ENCODE measurements at regions not wholly inside any gene's neighbourhood (a gene's known extent, or its start where the extent isn't known, plus 50 kb on each side); places are given as distances from the start of the nearest gene placed in this dataset.

DNA sequence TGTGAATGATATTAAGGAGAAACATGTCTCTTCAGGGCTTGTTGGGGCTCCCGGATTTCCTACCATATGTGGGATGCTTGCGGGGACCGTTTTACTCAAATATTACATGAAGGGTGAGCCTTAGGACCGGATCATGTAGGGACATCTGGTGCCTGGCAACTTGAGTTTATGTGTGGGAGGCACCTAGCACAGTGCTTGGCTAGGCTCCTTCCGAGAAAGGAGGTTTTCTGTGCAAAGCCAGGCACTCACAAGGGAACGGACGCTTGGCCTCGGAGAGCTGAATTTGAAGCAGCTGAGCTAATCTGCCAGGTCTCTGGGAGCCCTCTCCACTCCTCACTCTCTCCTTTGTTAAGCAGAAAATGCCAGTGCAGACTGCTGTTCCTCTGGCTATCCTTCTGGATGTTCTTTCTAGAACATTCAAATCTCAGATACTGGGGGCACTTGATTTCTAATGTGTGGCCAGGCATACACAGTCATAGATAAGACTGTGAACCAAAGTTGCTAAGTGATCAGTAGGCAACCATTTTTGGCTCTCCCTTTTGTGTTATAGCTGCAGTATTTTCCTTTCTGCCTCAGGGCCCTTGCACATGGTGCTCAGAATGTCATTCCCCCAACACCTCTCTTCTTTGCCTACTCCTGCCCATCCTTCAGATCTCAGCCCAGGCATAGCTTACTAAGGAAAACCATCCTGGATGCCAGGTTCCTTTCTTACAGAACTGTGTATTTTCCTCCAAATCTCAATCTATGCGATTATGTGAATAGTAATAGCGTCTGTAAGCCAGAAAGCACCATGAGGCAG, 216.6 kb upstream of the CSF3R start:
- intact Hi-C loops (cut with micrococcal nuclease) (no loop called here), dilution Hi-C loops (cut with HindIII; ENCODE audit: low sequenced_read_pairs, unreplicated experiment) (no loop called here), in situ Hi-C loops (cut with MboI; ENCODE audit: low sequenced_read_pairs) (no loop called here)
- DNase-seq (no peak), ATAC-seq (ENCODE audit: low read depth) (no peak)
- H4K5ac ChIP-seq (ENCODE audit: low read depth, low read length) = no peak overlapping the region
- H3K4me1 ChIP-seq (ENCODE audit: control insufficient read depth, insufficient read depth, low read length) = no peaks in the 10 kb centered on the region
- H3K27ac ChIP-seq (ENCODE audit: insufficient read depth, low read length) = no peak overlapping the region
- no peak overlapping the region for H3K9ac ChIP-seq (ENCODE audit: low read depth, low read length)
- CTCF ChIA-PET = no interaction called here
- no peak overlapping the region for H3K56ac ChIP-seq (ENCODE audit: extremely low read depth, insufficient read depth, low read length)
- H3K36me3 ChIP-seq (ENCODE audit: control insufficient read depth, insufficient read depth, low read length) = no peaks in the 10 kb centered on the region
- H3K9me3 ChIP-seq (ENCODE audit: control insufficient read depth, insufficient read depth, low read length) = no peaks in the 10 kb centered on the region
- H2BK20ac ChIP-seq (ENCODE audit: low read depth, low read length) = no peak overlapping the region
- H4K8ac ChIP-seq (ENCODE audit: low read depth in 2 of 2, low read length in 2 of 2) = no peak overlapping the region
- H3K4me3 ChIP-seq (ENCODE audit: insufficient read depth, low read depth, low read length) = no peak overlapping the region
- H4K20me1 ChIP-seq (ENCODE audit: insufficient read depth, low read length) = no peaks in the 10 kb centered on the region
- no peak overlapping the region for H3K23ac ChIP-seq (ENCODE audit: low read depth, low read length)
- H3K9me1 ChIP-seq (ENCODE audit: insufficient read depth, low read length) = no peaks in the 10 kb centered on the region
- H2AK9ac ChIP-seq (replicated peaks; ENCODE audit: low read depth, low read length, poor library complexity) = no peak overlapping the region
- no peak overlapping the region for H4K91ac ChIP-seq (ENCODE audit: insufficient read depth, low read depth, low read length)
- POLR2A ChIA-PET (ENCODE audit: unreplicated experiment) = no interaction called here
- H3K27me3 ChIP-seq (ENCODE audit: control insufficient read depth, insufficient read depth, low read length) = no peaks in the 10 kb centered on the region
- no peak overlapping the region for H2AK5ac ChIP-seq (ENCODE audit: low read depth, low read length)
- H3K4ac ChIP-seq (ENCODE audit: low read depth, low read length) = no peak overlapping the region
- WGBS, 2 experiments (ENCODE audit: extremely low coverage in 2 of 2, insufficient read length in 1 of 2) = no CpG with 5 or more reads among the region's 10 CpGs
- no peak for TF ChIP-seq CHD1 (IDR thresholded peaks at IDR 0.05; ENCODE audit: low read depth, low read length)
- TF ChIP-seq RFX5 (IDR thresholded peaks at IDR 0.05; ENCODE audit: low read depth, low read length) = no peak
- TF ChIP-seq, protein P1, sequence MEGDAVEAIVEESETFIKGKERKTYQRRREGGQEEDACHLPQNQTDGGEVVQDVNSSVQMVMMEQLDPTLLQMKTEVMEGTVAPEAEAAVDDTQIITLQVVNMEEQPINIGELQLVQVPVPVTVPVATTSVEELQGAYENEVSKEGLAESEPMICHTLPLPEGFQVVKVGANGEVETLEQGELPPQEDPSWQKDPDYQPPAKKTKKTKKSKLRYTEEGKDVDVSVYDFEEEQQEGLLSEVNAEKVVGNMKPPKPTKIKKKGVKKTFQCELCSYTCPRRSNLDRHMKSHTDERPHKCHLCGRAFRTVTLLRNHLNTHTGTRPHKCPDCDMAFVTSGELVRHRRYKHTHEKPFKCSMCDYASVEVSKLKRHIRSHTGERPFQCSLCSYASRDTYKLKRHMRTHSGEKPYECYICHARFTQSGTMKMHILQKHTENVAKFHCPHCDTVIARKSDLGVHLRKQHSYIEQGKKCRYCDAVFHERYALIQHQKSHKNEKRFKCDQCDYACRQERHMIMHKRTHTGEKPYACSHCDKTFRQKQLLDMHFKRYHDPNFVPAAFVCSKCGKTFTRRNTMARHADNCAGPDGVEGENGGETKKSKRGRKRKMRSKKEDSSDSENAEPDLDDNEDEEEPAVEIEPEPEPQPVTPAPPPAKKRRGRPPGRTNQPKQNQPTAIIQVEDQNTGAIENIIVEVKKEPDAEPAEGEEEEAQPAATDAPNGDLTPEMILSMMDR (conservative IDR thresholded peaks at IDR 0.05; ENCODE audit: low read depth, low read length) = no peak
- TF ChIP-seq RCOR1 (IDR thresholded peaks at IDR 0.05; ENCODE audit: insufficient replicate concordance, low read length) = no peak
- no peak for TF ChIP-seq BHLHE40 (IDR thresholded peaks at IDR 0.05; ENCODE audit: low read depth, low read length)
- TF ChIP-seq RAD21 (IDR thresholded peaks at IDR 0.05; ENCODE audit: low read length) = no peak
- TF ChIP-seq POLR2A (IDR thresholded peaks at IDR 0.05; ENCODE audit: low read depth, low read length) = no peak
- TF ChIP-seq, protein P2, sequence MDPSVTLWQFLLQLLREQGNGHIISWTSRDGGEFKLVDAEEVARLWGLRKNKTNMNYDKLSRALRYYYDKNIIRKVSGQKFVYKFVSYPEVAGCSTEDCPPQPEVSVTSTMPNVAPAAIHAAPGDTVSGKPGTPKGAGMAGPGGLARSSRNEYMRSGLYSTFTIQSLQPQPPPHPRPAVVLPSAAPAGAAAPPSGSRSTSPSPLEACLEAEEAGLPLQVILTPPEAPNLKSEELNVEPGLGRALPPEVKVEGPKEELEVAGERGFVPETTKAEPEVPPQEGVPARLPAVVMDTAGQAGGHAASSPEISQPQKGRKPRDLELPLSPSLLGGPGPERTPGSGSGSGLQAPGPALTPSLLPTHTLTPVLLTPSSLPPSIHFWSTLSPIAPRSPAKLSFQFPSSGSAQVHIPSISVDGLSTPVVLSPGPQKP (IDR thresholded peaks at IDR 0.05; ENCODE audit: borderline replicate concordance, low read depth, low read length) = no peak
- TF ChIP-seq, protein P3, sequence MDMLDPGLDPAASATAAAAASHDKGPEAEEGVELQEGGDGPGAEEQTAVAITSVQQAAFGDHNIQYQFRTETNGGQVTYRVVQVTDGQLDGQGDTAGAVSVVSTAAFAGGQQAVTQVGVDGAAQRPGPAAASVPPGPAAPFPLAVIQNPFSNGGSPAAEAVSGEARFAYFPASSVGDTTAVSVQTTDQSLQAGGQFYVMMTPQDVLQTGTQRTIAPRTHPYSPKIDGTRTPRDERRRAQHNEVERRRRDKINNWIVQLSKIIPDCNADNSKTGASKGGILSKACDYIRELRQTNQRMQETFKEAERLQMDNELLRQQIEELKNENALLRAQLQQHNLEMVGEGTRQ (IDR thresholded peaks at IDR 0.05; ENCODE audit: low read depth, low read length) = no peak
- TF ChIP-seq MAFK (IDR thresholded peaks at IDR 0.05; ENCODE audit: low read depth, low read length) = no peak
- no peak for TF ChIP-seq MAZ (IDR thresholded peaks at IDR 0.05; ENCODE audit: borderline replicate concordance, low read depth, low read length)
- TF ChIP-seq MXI1 (IDR thresholded peaks at IDR 0.05; ENCODE audit: borderline replicate concordance, low read depth, low read length) = no peak
- no peak for TF ChIP-seq CEBPB (IDR thresholded peaks at IDR 0.05; ENCODE audit: low read depth, low read length)
- TF ChIP-seq SMC3 (IDR thresholded peaks at IDR 0.05; ENCODE audit: low read depth, low read length) = no peak
- TF ChIP-seq NFE2L2 (IDR thresholded peaks at IDR 0.05; ENCODE audit: low read depth, low read length) = no peak
- no peak for TF ChIP-seq FOS (IDR thresholded peaks at IDR 0.05; ENCODE audit: low read depth, low read length)
- no peak overlapping the region for H3K14ac ChIP-seq (replicated peaks; ENCODE audit: low read depth, low read length)
- H2BK120ac ChIP-seq (ENCODE audit: low read depth, low read length) = no peak overlapping the region
- no peak overlapping the region for H3K4me2 ChIP-seq (ENCODE audit: low read depth, low read length)
- no TSS peak for BruUV-seq (replicated peaks)
- no peak overlapping the region for H3K18ac ChIP-seq (ENCODE audit: low read depth, low read length)
- H3K79me1 ChIP-seq (ENCODE audit: low read depth in 1 of 2, low read length in 2 of 2) = no peaks in the 10 kb centered on the region
- H2AFZ ChIP-seq (replicated peaks; ENCODE audit: low read length, poor library complexity) = no peak overlapping the region
- H2BK5ac ChIP-seq (ENCODE audit: low read depth, low read length, poor library complexity, severe bottlenecking) = no peak overlapping the region
- H2BK15ac ChIP-seq (ENCODE audit: low read depth, low read length) = no peak overlapping the region

Measured in IMR-90 (cell line).